ENCODE measurements at regions not wholly inside any gene's neighbourhood (a gene's known extent, or its start where the extent isn't known, plus 50 kb on each side); places are given as distances from the start of the nearest gene placed in this dataset.

DNA sequence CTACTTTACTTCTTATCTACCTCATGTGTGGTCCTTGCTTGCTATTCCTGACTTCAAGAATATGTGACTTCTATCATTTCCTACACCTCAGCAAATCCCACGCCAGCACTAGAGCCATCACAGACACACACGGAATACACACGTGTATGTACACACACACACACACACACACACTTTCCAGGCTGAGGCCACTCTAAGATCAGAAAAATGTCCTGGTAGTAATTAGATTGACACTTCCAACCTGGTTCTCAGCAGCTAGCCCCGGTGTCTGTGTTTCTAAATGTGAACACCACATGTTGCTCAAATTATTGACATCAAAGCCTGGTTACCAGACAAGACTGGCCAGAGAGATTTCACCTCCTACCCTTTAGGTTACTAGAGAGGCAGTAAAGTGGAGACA is 54.1 kb upstream of the SASH1 start:
- H3K4me1 ChIP-seq (ENCODE audit: control insufficient read depth in 1 of 2, insufficient read depth in 2 of 2, low read length in 2 of 2), result no peaks in the 10 kb centered on the region
- DNase-seq, result no peak
- TF ChIP-seq, protein P1, sequence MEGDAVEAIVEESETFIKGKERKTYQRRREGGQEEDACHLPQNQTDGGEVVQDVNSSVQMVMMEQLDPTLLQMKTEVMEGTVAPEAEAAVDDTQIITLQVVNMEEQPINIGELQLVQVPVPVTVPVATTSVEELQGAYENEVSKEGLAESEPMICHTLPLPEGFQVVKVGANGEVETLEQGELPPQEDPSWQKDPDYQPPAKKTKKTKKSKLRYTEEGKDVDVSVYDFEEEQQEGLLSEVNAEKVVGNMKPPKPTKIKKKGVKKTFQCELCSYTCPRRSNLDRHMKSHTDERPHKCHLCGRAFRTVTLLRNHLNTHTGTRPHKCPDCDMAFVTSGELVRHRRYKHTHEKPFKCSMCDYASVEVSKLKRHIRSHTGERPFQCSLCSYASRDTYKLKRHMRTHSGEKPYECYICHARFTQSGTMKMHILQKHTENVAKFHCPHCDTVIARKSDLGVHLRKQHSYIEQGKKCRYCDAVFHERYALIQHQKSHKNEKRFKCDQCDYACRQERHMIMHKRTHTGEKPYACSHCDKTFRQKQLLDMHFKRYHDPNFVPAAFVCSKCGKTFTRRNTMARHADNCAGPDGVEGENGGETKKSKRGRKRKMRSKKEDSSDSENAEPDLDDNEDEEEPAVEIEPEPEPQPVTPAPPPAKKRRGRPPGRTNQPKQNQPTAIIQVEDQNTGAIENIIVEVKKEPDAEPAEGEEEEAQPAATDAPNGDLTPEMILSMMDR (IDR thresholded peaks at IDR 0.05), result no peak
- Mint-ChIP-seq H3K4me3 (no peak overlapping the region), H3K9me3 (no peaks in the 10 kb centered on the region), H3K36me3 (no peaks in the 10 kb centered on the region), H3K27ac (no peak overlapping the region), H3K27me3 (ENCODE audit: low read depth in 3 of 3) (peaks cover 6 to 19% (median 7%) of the 10 kb centered on the region in 3 donors), H3K4me1 (no peaks in the 10 kb centered on the region)
- no peaks in the 10 kb centered on the region for H3K79me2 ChIP-seq (ENCODE audit: insufficient read depth, low read length)
- H4K20me1 ChIP-seq (ENCODE audit: insufficient read depth, low read length), result no peaks in the 10 kb centered on the region
- H3K4me3 ChIP-seq (replicated peaks in 1 of 3; ENCODE audit: low read depth in 2 of 3, low read length in 3 of 3), result no peak overlapping the region
- H3K27me3 ChIP-seq (ENCODE audit: control insufficient read depth in 2 of 2, insufficient read depth in 2 of 2, low read length in 2 of 2), result peaks cover 0 to 3% of the 10 kb centered on the region in 2 donors
- H3K36me3 ChIP-seq (replicated peaks in 1 of 2; ENCODE audit: control insufficient read depth in 1 of 2, insufficient read depth in 2 of 2, low read length in 2 of 2), result no peaks in the 10 kb centered on the region
- WGBS (ENCODE audit: insufficient coverage), result 92% methylated on average over 4 of the region's 4 CpGs
- H3K27ac ChIP-seq (ENCODE audit: low read depth in 1 of 2, low read length in 2 of 2), result no peak overlapping the region
- H2AFZ ChIP-seq (ENCODE audit: insufficient read depth, low read depth, low read length, poor library complexity, severe bottlenecking), result no peak overlapping the region
- no peak overlapping the region for H3K4me2 ChIP-seq (replicated peaks; ENCODE audit: extremely low read depth, low read length, poor library complexity, severe bottlenecking)
- no peaks in the 10 kb centered on the region for H3K9me3 ChIP-seq (replicated peaks in 1 of 2; ENCODE audit: control insufficient read depth in 1 of 2, insufficient read depth in 1 of 2, low read length in 2 of 2)
- H3K9ac ChIP-seq (ENCODE audit: insufficient read depth, low read length, poor library complexity, severe bottlenecking), result no peak overlapping the region
- intact Hi-C loops (cut with micrococcal nuclease), result no loop called here

DNA sequence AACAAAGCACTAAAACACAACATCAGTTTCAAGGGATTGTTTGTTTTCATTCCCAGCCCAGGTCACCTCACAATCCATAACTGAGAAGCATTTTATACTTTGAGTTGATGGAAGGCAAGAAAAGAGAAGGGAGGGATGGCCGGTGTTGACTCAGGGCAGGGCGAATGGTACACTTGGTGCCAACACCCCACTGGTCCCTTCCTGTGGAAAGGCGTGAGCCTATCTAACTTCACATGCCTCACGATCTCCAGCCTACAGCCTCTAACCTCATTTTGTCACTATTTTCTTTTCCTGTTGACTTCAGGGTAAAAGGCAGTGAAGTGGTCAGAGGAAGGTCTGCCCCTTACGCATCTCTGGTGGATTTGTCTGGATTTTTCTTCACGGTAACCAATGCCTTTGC is 53.5 kb upstream of the SASH1 start:
- no peaks in the 10 kb centered on the region for H4K20me1 ChIP-seq (ENCODE audit: insufficient read depth, low read length)
- Mint-ChIP-seq H3K27me3 (ENCODE audit: low read depth in 3 of 3) (peaks cover 6 to 19% (median 7%) of the 10 kb centered on the region in 3 donors), H3K36me3 (no peaks in the 10 kb centered on the region), H3K4me3 (no peak overlapping the region), H3K9me3 (no peaks in the 10 kb centered on the region), H3K27ac (no peak overlapping the region), H3K4me1 (no peaks in the 10 kb centered on the region)
- no peak overlapping the region for H2AFZ ChIP-seq (ENCODE audit: insufficient read depth, low read depth, low read length, poor library complexity, severe bottlenecking)
- H3K4me1 ChIP-seq (ENCODE audit: control insufficient read depth in 1 of 2, insufficient read depth in 2 of 2, low read length in 2 of 2), result no peaks in the 10 kb centered on the region
- H3K4me2 ChIP-seq (replicated peaks; ENCODE audit: extremely low read depth, low read length, poor library complexity, severe bottlenecking), result no peak overlapping the region
- intact Hi-C loops (cut with micrococcal nuclease), result no loop called here
- no peaks in the 10 kb centered on the region for H3K9me3 ChIP-seq (replicated peaks in 1 of 2; ENCODE audit: control insufficient read depth in 1 of 2, insufficient read depth in 1 of 2, low read length in 2 of 2)
- DNase-seq, result no peak
- 100% methylated on average over 2 of the region's 6 CpGs for WGBS (ENCODE audit: insufficient coverage)
- TF ChIP-seq, protein P1 (IDR thresholded peaks at IDR 0.05), result no peak
- H3K9ac ChIP-seq (ENCODE audit: insufficient read depth, low read length, poor library complexity, severe bottlenecking), result no peak overlapping the region
- no peak overlapping the region for H3K27ac ChIP-seq (ENCODE audit: low read depth in 1 of 2, low read length in 2 of 2)
- H3K36me3 ChIP-seq (replicated peaks in 1 of 2; ENCODE audit: control insufficient read depth in 1 of 2, insufficient read depth in 2 of 2, low read length in 2 of 2), result no peaks in the 10 kb centered on the region
- H3K27me3 ChIP-seq (ENCODE audit: control insufficient read depth in 2 of 2, insufficient read depth in 2 of 2, low read length in 2 of 2), result peaks cover 0 to 3% of the 10 kb centered on the region in 2 donors
- no peaks in the 10 kb centered on the region for H3K79me2 ChIP-seq (ENCODE audit: insufficient read depth, low read length)
- H3K4me3 ChIP-seq (replicated peaks in 1 of 3; ENCODE audit: low read depth in 2 of 3, low read length in 3 of 3), result no peak overlapping the region
